ENCODE measurements at regions not wholly inside any gene's neighbourhood (a gene's known extent, or its start where the extent isn't known, plus 50 kb on each side); places are given as distances from the start of the nearest gene placed in this dataset.

- TF ChIP-seq CTCF (conservative IDR thresholded peaks at IDR 0.05; ENCODE audit: low read length) = no peak
- no peak for TF ChIP-seq EZH2phosphoT487 (IDR thresholded peaks at IDR 0.05; ENCODE audit: borderline replicate concordance, low read depth, low read length)
These were observed 193.2 kb upstream of the TWIST2 start for GRCh38 chr2:238654479-238655197.

Measured in OCI-LY7 (cell line).